ENCODE measurements at regions not wholly inside any gene's neighbourhood (a gene's known extent, or its start where the extent isn't known, plus 50 kb on each side); places are given as distances from the start of the nearest gene placed in this dataset.

DNA sequence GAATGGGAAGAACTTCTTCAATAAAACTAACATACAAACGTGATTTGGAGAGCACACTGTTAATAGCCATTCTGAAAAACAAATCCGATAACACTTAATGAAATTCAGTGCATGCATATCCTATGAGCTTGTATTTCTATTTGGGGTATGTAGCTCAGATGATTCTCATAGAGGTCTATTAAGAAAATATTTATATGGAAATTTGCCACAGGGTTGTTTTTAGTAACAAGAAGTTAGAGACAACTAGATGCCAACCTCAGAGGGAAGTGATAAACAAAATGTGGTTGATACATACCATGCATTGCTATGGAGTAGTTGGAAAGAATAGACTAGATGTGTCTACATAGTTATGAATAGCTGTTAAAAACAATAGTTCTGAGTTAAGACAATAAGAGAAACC, 395.8 kb upstream of the MAGEB18 start (continued):
- TF ChIP-seq, protein P1, sequence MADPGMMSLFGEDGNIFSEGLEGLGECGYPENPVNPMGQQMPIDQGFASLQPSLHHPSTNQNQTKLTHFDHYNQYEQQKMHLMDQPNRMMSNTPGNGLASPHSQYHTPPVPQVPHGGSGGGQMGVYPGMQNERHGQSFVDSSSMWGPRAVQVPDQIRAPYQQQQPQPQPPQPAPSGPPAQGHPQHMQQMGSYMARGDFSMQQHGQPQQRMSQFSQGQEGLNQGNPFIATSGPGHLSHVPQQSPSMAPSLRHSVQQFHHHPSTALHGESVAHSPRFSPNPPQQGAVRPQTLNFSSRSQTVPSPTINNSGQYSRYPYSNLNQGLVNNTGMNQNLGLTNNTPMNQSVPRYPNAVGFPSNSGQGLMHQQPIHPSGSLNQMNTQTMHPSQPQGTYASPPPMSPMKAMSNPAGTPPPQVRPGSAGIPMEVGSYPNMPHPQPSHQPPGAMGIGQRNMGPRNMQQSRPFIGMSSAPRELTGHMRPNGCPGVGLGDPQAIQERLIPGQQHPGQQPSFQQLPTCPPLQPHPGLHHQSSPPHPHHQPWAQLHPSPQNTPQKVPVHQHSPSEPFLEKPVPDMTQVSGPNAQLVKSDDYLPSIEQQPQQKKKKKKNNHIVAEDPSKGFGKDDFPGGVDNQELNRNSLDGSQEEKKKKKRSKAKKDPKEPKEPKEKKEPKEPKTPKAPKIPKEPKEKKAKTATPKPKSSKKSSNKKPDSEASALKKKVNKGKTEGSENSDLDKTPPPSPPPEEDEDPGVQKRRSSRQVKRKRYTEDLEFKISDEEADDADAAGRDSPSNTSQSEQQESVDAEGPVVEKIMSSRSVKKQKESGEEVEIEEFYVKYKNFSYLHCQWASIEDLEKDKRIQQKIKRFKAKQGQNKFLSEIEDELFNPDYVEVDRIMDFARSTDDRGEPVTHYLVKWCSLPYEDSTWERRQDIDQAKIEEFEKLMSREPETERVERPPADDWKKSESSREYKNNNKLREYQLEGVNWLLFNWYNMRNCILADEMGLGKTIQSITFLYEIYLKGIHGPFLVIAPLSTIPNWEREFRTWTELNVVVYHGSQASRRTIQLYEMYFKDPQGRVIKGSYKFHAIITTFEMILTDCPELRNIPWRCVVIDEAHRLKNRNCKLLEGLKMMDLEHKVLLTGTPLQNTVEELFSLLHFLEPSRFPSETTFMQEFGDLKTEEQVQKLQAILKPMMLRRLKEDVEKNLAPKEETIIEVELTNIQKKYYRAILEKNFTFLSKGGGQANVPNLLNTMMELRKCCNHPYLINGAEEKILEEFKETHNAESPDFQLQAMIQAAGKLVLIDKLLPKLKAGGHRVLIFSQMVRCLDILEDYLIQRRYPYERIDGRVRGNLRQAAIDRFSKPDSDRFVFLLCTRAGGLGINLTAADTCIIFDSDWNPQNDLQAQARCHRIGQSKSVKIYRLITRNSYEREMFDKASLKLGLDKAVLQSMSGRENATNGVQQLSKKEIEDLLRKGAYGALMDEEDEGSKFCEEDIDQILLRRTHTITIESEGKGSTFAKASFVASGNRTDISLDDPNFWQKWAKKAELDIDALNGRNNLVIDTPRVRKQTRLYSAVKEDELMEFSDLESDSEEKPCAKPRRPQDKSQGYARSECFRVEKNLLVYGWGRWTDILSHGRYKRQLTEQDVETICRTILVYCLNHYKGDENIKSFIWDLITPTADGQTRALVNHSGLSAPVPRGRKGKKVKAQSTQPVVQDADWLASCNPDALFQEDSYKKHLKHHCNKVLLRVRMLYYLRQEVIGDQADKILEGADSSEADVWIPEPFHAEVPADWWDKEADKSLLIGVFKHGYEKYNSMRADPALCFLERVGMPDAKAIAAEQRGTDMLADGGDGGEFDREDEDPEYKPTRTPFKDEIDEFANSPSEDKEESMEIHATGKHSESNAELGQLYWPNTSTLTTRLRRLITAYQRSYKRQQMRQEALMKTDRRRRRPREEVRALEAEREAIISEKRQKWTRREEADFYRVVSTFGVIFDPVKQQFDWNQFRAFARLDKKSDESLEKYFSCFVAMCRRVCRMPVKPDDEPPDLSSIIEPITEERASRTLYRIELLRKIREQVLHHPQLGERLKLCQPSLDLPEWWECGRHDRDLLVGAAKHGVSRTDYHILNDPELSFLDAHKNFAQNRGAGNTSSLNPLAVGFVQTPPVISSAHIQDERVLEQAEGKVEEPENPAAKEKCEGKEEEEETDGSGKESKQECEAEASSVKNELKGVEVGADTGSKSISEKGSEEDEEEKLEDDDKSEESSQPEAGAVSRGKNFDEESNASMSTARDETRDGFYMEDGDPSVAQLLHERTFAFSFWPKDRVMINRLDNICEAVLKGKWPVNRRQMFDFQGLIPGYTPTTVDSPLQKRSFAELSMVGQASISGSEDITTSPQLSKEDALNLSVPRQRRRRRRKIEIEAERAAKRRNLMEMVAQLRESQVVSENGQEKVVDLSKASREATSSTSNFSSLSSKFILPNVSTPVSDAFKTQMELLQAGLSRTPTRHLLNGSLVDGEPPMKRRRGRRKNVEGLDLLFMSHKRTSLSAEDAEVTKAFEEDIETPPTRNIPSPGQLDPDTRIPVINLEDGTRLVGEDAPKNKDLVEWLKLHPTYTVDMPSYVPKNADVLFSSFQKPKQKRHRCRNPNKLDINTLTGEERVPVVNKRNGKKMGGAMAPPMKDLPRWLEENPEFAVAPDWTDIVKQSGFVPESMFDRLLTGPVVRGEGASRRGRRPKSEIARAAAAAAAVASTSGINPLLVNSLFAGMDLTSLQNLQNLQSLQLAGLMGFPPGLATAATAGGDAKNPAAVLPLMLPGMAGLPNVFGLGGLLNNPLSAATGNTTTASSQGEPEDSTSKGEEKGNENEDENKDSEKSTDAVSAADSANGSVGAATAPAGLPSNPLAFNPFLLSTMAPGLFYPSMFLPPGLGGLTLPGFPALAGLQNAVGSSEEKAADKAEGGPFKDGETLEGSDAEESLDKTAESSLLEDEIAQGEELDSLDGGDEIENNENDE (IDR thresholded peaks at IDR 0.05; ENCODE audit: insufficient replicate concordance, low read length): no peak
- TF ChIP-seq ASH2L (IDR thresholded peaks at IDR 0.05; ENCODE audit: low read length) (no peak), BRCA1 (IDR thresholded peaks at IDR 0.05; ENCODE audit: low read depth, low read length) (no peak)
